Progenitor cell of endocrine pancreas (in vitro differentiated cells): ENCODE measurements at regions not wholly inside any gene's neighbourhood (a gene's known extent, or its start where the extent isn't known, plus 50 kb on each side); places are given as distances from the start of the nearest gene placed in this dataset.
A peak's percentile ranks its signal among the peaks of the same experiment; 100 is the strongest.
"Not testable (repeated sequence)": the region's sequence is repeated elsewhere in the genome, so short reads cannot be mapped to it uniquely, and the experiment has no call there.

Source experiments
- DNase-seq: peaks from one replicate; pipeline ENCODE4 v3.0.0; 2021; ENCODE audit warnings: low spot score; ENCODE audit not compliant: unreplicated experiment
- H3K27ac Mint-ChIP-seq: 2 replicates; pipeline ENCODE4 v1.8.0; 2021; ENCODE audit warnings: mild to moderate bottlenecking, moderate library complexity, mixed read lengths
- H3K27me3 Mint-ChIP-seq: 2 replicates; pipeline ENCODE4 v1.8.0; 2021; ENCODE audit warnings: mixed read lengths
- H3K36me3 Mint-ChIP-seq: 2 replicates; pipeline ENCODE4 v1.8.0; 2022; ENCODE audit warnings: mixed read lengths; ENCODE audit not compliant: insufficient read depth
- H3K4me1 Mint-ChIP-seq: 2 replicates; pipeline ENCODE4 v1.8.0; 2021; ENCODE audit warnings: low read depth, mixed read lengths
- H3K4me3 Mint-ChIP-seq: 2 replicates; pipeline ENCODE4 v1.8.0; 2021; ENCODE audit warnings: low read depth, mild to moderate bottlenecking, moderate library complexity, mixed read lengths
- H3K9me3 Mint-ChIP-seq: 2 replicates; pipeline ENCODE4 v1.8.0; 2021; ENCODE audit warnings: low read depth, mixed read lengths
- CTCF ChIP-seq: fragments of 200-600 bp; sonication (generic); IDR thresholded peaks from one replicate; pipeline ENCODE4 v1.5.0; 2021; ENCODE audit warnings: antibody characterized with exemption, mild to moderate bottlenecking; ENCODE audit not compliant: unreplicated experiment

DNA sequence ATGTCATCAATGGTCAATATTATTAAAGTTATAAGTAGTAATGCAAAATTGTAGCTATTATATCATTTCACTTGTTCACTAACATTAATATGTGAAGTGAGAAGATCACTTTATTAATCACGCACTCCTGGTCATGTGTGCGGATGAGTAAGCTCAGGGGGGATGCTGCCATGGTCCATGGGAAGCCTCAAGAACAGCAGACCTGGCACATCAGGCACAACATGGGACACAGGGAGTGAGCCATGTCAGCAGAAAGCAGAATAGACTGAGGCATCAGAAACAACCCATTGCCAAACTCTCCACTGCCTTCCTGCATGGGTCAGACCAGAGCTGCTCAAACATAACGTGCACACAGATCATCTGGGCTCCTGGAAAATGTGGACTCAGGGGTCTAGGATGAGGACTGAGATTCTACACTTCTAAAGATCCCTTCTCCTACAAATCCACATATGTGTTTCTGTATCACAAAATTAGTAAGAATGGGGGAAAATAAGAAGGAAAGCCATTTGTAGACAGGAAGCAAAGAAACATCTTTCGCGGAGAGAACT lies 63.8 kb upstream of the VPREB1 start:
- H3K36me3 Mint-ChIP-seq = peaks cover 2% of the 10 kb centered on the region
- DNase-seq = no peak
- H3K9me3 Mint-ChIP-seq = no peaks in the 10 kb centered on the region
- no peak for TF ChIP-seq CTCF
- peaks cover 20% of the 10 kb centered on the region for H3K27me3 Mint-ChIP-seq
- H3K27ac Mint-ChIP-seq = peak overlapping the region; percentile 95
- H3K4me1 Mint-ChIP-seq = peaks cover 19% of the 10 kb centered on the region
- H3K4me3 Mint-ChIP-seq = peak overlapping the region; percentile 65

DNA sequence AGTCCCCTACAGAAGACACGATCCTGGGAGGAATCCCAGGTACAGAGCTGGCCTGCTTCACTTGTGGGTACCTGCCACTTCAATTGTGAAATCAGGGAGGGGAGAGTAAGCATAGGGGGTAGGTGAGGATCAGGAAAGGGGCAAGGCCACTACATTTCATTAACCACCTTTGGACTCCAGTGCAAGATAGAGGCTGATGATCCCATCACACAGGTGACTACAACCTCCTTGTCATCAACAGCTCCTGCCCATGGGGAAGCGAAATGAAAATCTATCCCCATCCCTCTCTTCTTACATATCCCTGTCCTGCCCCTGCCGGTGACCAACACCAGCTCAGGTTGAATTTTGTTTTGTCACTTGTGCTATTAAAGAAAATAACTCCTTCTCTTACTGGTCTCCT lies 64.7 kb upstream of the VPREB1 start:
- Mint-ChIP-seq H3K27ac (peak overlapping the region; percentile 45), H3K9me3 (no peaks in the 10 kb centered on the region), H3K4me1 (peaks cover 19% of the 10 kb centered on the region), H3K36me3 (peaks cover 4% of the 10 kb centered on the region), H3K4me3 (no peak overlapping the region), H3K27me3 (peaks cover 14% of the 10 kb centered on the region)
- no peak for DNase-seq
- TF ChIP-seq CTCF = no peak

DNA sequence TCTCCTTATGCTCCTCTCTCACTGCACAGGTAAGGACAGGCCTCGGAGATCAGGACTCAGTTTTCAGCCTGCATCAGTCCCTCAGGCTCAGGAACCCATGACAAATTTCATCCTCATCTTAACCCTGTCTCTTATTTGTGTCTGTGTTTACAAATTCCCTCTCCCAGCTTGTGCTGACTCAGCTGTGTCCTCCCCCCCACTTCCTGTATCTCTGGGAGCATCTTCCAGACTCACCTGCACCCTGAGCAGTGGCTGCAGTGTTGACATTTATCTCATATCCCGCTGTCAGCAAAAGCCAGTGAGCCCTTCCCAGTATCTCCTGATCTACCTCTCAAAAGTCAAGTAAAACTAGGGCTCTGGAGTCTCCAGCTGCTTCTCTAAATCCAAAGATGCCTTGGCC lies 65.6 kb upstream of the VPREB1 start:
- no peak for TF ChIP-seq CTCF
- Mint-ChIP-seq H3K4me1 (peaks cover 19% of the 10 kb centered on the region), H3K27me3 (peaks cover 6% of the 10 kb centered on the region), H3K27ac (no peak overlapping the region), H3K9me3 (peaks cover 2% of the 10 kb centered on the region), H3K4me3 (no peak overlapping the region), H3K36me3 (peaks cover 4% of the 10 kb centered on the region)
- no peak for DNase-seq

DNA sequence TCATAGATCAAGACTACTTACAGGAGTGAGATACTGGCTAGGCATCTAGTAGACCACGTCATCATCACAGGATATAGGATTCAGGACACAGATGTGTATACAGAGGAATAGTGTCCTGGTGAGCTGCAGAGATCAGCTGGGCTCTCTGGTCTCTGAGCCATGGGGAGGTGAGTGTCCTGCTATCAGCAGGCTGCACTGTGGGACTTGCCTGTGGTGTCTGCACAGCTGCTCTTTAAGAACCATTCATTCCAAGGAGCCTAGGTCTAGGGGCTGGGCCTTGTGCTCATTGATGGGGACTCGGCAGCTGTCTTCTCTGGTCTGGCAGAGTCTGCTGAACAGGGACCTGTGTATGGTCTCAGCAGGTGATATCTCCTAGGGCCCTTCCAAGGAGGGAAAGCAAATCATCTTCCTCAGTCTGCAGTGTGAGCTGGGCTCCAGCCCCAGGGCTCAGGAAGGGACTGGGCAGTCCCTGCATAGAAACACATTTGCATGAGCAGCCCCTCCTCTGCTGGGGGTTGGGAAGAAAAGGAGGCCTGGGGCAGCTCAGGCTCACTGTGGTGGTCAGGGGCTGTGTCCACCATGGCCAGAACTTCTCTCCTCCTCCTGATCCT lies 66.1 kb upstream of the VPREB1 start:
- no peak for TF ChIP-seq CTCF
- Mint-ChIP-seq H3K9me3 (peaks cover 3% of the 10 kb centered on the region), H3K4me3 (no peak overlapping the region), H3K27ac (no peak overlapping the region), H3K27me3 (peaks cover 4% of the 10 kb centered on the region), H3K4me1 (peaks cover 19% of the 10 kb centered on the region), H3K36me3 (peaks cover 4% of the 10 kb centered on the region)
- DNase-seq = no peak

GRCh38 chr22:22176929-22177616 lies 67.5 kb upstream of the VPREB1 start:
- Mint-ChIP-seq H3K4me1 (peaks cover 17% of the 10 kb centered on the region), H3K4me3 (no peak overlapping the region), H3K36me3 (peaks cover 4% of the 10 kb centered on the region), H3K9me3 (peaks cover 3% of the 10 kb centered on the region), H3K27ac (no peak overlapping the region), H3K27me3 (peaks cover 4% of the 10 kb centered on the region)
- no peak for DNase-seq
- no peak for TF ChIP-seq CTCF

- H3K9me3 Mint-ChIP-seq, H3K27ac Mint-ChIP-seq, H3K4me1 Mint-ChIP-seq, DNase-seq, H3K4me3 Mint-ChIP-seq, H3K36me3 Mint-ChIP-seq: not testable (repeated sequence)
- H3K27me3 Mint-ChIP-seq = peaks cover 35% of the 10 kb centered on the region
These were observed 71.5 kb upstream of the VPREB1 start for GRCh38 chr22:22172896-22173628.
